Muscle layer of colon (tissue), 2 donors: ENCODE measurements at regions not wholly inside any gene's neighbourhood (a gene's known extent, or its start where the extent isn't known, plus 50 kb on each side); places are given as distances from the start of the nearest gene placed in this dataset.
"Not testable (repeated sequence)": the region's sequence is repeated elsewhere in the genome, so short reads cannot be mapped to it uniquely, and the experiment has no call there.

Source experiments
- H3K27ac ChIP-seq: one replicate; pipeline ENCODE4 v1.7.0; 2013; ENCODE audit warnings: low read depth, mild to moderate bottlenecking, low read length, moderate library complexity
- H3K27me3 ChIP-seq, 2 donors: one replicate each; pipeline ENCODE4 v1.7.0; 2013; ENCODE audit warnings: low read length in 2 of 2, mild to moderate bottlenecking in 2 of 2; ENCODE audit not compliant: insufficient read depth in 2 of 2, control insufficient read depth in 1 of 2
- H3K36me3 ChIP-seq: one replicate; pipeline ENCODE4 v1.7.0; 2013; ENCODE audit warnings: mild to moderate bottlenecking, low read length; ENCODE audit not compliant: insufficient read depth
- H3K4me1 ChIP-seq: one replicate; pipeline ENCODE4 v1.7.0; 2013; ENCODE audit warnings: mild to moderate bottlenecking, low read length; ENCODE audit not compliant: insufficient read depth
- H3K4me3 ChIP-seq, 2 donors: one replicate each; pipeline ENCODE4 v1.7.0; 2013; ENCODE audit warnings: low read length in 2 of 2, low read depth in 1 of 2, mild to moderate bottlenecking in 1 of 2, moderate library complexity in 1 of 2
- H3K9ac ChIP-seq: one replicate; pipeline ENCODE4 v1.7.0; 2013; ENCODE audit warnings: low read length
- H3K9me3 ChIP-seq: one replicate; pipeline ENCODE4 v1.7.0; 2013; ENCODE audit warnings: mild to moderate bottlenecking, low read length
- donor health status: abdominal sarcoma.
- donor health status: Adenocarcinoma of cecum.

- Histone ChIP-seq H3K4me3 (no peak overlapping the region), H3K9me3 (no peaks in the 10 kb centered on the region), H3K27ac (no peak overlapping the region), H3K4me1 (no peaks in the 10 kb centered on the region), H3K9ac (no peak overlapping the region), H3K36me3 (no peaks in the 10 kb centered on the region), H3K27me3 (no peaks in the 10 kb centered on the region)
These were observed 202.9 kb downstream of the SYK start for GRCh38 chr9:91004484-91004883.

- no peaks in the 10 kb centered on the region for H3K36me3 ChIP-seq
- H3K4me1 ChIP-seq = no peaks in the 10 kb centered on the region
- H3K27me3 ChIP-seq = no peaks in the 10 kb centered on the region
- no peak overlapping the region for H3K9ac ChIP-seq
- H3K27ac ChIP-seq = no peak overlapping the region
- H3K4me3 ChIP-seq = no peak overlapping the region
- no peaks in the 10 kb centered on the region for H3K9me3 ChIP-seq
These were observed 203.4 kb downstream of the SYK start for GRCh38 chr9:91004992-91005391.

GRCh38 chr9:91006046-91006445, 204.4 kb downstream of the SYK start:
- Histone ChIP-seq H3K27me3 (no peaks in the 10 kb centered on the region), H3K36me3 (no peaks in the 10 kb centered on the region), H3K4me3 (no peak overlapping the region), H3K9ac (no peak overlapping the region), H3K9me3 (no peaks in the 10 kb centered on the region), H3K4me1 (no peaks in the 10 kb centered on the region), H3K27ac (no peak overlapping the region)

- H3K27me3 ChIP-seq = no peaks in the 10 kb centered on the region
- H3K4me1 ChIP-seq = no peaks in the 10 kb centered on the region
- no peak overlapping the region for H3K9ac ChIP-seq
- H3K27ac ChIP-seq = no peak overlapping the region
- no peak overlapping the region for H3K4me3 ChIP-seq
- no peaks in the 10 kb centered on the region for H3K36me3 ChIP-seq
- no peaks in the 10 kb centered on the region for H3K9me3 ChIP-seq
These were observed 206.9 kb downstream of the SYK start for GRCh38 chr9:91008568-91008967.

- Histone ChIP-seq H3K9ac (no peak overlapping the region), H3K27me3 (no peaks in the 10 kb centered on the region), H3K27ac (no peak overlapping the region), H3K9me3 (no peaks in the 10 kb centered on the region), H3K4me3 (no peak overlapping the region), H3K36me3 (no peaks in the 10 kb centered on the region), H3K4me1 (no peaks in the 10 kb centered on the region)
These were observed 210.3 kb downstream of the SYK start for GRCh38 chr9:91011891-91012290.

GRCh38 chr9:91012933-91013841, 211.6 kb downstream of the SYK start:
- H3K36me3 ChIP-seq = no peaks in the 10 kb centered on the region
- no peak overlapping the region for H3K4me3 ChIP-seq
- no peak overlapping the region for H3K9ac ChIP-seq
- H3K27ac ChIP-seq = no peak overlapping the region
- H3K9me3 ChIP-seq = no peaks in the 10 kb centered on the region
- H3K4me1 ChIP-seq = no peaks in the 10 kb centered on the region
- H3K27me3 ChIP-seq = no peaks in the 10 kb centered on the region

GRCh38 chr9:91017245-91017644, 215.6 kb downstream of the SYK start:
- no peak overlapping the region for H3K4me3 ChIP-seq
- H3K27me3 ChIP-seq = no peaks in the 10 kb centered on the region
- H3K9ac ChIP-seq = no peak overlapping the region

GRCh38 chr9:91019871-91020270, 218.3 kb downstream of the SYK start:
- H3K4me3 ChIP-seq, H3K4me1 ChIP-seq, H3K9me3 ChIP-seq, H3K27me3 ChIP-seq, H3K9ac ChIP-seq, H3K36me3 ChIP-seq, H3K27ac ChIP-seq: not testable (repeated sequence)

More at GRCh38 chr9:91017245-91017644, 215.6 kb downstream of the SYK start:
- H3K36me3 ChIP-seq = no peaks in the 10 kb centered on the region
- H3K4me1 ChIP-seq = no peaks in the 10 kb centered on the region
- no peak overlapping the region for H3K27ac ChIP-seq
- H3K9me3 ChIP-seq = no peaks in the 10 kb centered on the region

GRCh38 chr9:91021656-91022055, 220.0 kb downstream of the SYK start:
- H3K27ac ChIP-seq, H3K4me3 ChIP-seq, H3K36me3 ChIP-seq, H3K9ac ChIP-seq, H3K9me3 ChIP-seq, H3K4me1 ChIP-seq, H3K27me3 ChIP-seq: not testable (repeated sequence)

GRCh38 chr9:91023741-91024140, 222.1 kb downstream of the SYK start:
- H3K9ac ChIP-seq = no peak overlapping the region
- H3K4me3 ChIP-seq = no peak overlapping the region
- no peaks in the 10 kb centered on the region for H3K9me3 ChIP-seq
- H3K36me3 ChIP-seq = no peaks in the 10 kb centered on the region
- H3K27me3 ChIP-seq = no peaks in the 10 kb centered on the region
- no peak overlapping the region for H3K27ac ChIP-seq
- no peaks in the 10 kb centered on the region for H3K4me1 ChIP-seq

- no peaks in the 10 kb centered on the region for H3K4me1 ChIP-seq
- no peak overlapping the region for H3K4me3 ChIP-seq
- H3K9me3 ChIP-seq = no peaks in the 10 kb centered on the region
- no peak overlapping the region for H3K9ac ChIP-seq
- no peaks in the 10 kb centered on the region for H3K27me3 ChIP-seq
- no peak overlapping the region for H3K27ac ChIP-seq
- H3K36me3 ChIP-seq = no peaks in the 10 kb centered on the region
These were observed 223.2 kb downstream of the SYK start for GRCh38 chr9:91024841-91025240.

- no peaks in the 10 kb centered on the region for H3K9me3 ChIP-seq
- no peaks in the 10 kb centered on the region for H3K36me3 ChIP-seq
- H3K9ac ChIP-seq = no peak overlapping the region
- no peaks in the 10 kb centered on the region for H3K27me3 ChIP-seq
- no peak overlapping the region for H3K27ac ChIP-seq
- no peaks in the 10 kb centered on the region for H3K4me1 ChIP-seq
- no peak overlapping the region for H3K4me3 ChIP-seq
These were observed 224.2 kb downstream of the SYK start for GRCh38 chr9:91025856-91026255.
